Ramos (cell line): ENCODE measurements at regions not wholly inside any gene's neighbourhood (a gene's known extent, or its start where the extent isn't known, plus 50 kb on each side); places are given as distances from the start of the nearest gene placed in this dataset.

Experiments used
- in situ Hi-C: fragments of 300-500 bp; cut with MboI; formaldehyde crosslinking; loops from one replicate; pipeline ENCODE4 v1.14.3; 2022; ENCODE audit warnings: low sequenced_read_pairs; ENCODE audit not compliant: unreplicated experiment

DNA sequence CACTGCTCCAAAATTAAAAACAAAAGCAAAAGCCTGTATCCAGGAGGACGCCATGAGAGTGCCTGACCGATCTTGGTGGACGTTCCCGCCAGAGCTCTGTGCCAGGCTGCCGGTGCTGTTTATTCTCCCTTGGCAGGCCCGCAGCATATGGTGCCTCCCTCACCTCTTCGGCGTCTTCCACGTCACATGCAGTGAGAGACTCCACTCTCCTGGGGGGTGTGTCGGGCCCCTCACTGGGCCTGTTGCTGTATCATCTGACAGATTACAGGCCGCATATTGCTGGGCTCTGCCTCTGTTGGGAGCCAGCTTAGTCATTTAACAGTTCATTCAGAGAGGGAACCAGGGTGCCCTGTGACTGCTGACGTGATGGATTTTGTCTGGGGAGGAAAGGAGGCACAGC, 86.4 kb upstream of the ARRDC4 start:
- in situ Hi-C loops: no loop called here

DNA sequence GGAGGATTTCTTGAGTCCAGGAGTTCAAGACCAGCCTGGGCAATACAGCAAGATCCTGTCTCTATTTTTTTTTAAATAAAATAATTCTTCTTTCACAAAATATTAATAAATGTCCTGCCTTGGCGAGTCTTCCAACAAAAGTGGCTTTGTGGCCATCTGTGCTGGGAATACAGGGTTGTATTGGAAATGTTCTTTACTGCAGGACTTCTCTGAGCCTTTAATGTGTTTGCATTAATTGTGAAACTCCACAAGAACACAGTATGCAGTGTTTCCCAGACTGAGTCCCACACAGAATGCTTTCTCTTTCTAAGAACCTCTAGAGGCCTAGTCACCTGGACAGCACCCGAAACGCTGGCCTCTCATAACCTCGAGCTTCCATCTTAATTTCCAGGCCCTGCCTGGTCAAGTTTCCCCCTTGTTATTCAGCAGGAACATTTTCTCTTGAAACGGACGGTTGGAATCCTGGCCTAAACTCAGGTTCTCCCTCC, 85.4 kb upstream of the ARRDC4 start:
- in situ Hi-C loops: no loop called here

DNA sequence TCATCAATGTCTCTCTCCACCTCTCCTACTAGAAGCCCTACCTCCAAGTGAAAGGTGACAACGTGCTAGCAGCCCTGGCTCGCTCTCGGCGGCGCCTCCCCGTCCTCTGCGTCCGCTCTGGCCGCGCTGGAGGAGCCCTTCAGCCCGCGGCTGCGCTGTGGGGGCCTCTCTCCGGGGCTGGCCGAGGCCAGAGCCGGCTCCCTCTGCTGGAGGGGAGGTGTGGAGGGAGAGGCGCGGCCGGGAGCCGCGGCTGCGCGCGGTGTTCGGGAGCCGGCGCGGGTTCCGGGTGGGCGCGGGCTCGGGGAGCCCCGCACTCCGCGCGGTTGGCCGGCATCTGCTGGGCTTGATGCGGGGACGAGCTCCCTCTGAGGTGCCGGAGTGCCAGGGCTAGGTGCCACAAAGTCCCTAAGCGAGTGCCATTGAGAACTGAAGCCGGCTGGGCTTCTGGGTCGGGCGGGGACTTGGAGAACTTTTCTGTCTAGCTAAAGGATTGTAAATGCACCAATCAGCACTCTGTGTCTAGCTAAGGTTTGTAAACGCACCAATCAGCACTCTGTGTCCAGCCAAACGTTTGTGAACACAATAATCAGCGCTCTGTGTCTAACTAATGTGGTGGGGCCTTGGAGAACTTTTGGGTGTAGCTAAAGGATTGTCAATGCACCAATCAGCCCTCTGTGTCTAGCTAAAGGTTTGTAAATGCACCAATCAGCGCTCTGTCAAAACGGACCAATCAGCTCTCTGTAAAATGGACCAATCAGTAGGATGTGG, 84.8 kb upstream of the ARRDC4 start:
- in situ Hi-C loops: no loop called here

DNA sequence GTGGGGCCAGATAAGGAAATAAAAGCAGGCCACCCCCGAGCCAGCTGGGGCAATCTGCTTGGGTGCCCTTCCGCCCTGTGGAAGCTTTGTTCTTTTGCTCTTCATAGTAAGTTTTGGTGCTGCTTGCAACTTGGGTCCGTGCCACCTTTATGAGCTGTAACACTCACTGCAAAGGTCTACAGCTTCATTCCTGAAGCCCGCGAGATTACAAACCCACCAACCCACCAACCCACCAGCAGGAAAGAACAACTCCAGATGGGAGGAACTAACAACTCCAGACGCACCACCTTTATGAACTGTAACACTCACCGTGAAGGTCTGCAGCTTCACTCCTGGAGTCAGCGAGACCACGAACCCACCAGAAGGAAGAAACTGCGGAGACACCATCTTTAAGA, 84.2 kb upstream of the ARRDC4 start:
- in situ Hi-C loops: no loop called here

DNA sequence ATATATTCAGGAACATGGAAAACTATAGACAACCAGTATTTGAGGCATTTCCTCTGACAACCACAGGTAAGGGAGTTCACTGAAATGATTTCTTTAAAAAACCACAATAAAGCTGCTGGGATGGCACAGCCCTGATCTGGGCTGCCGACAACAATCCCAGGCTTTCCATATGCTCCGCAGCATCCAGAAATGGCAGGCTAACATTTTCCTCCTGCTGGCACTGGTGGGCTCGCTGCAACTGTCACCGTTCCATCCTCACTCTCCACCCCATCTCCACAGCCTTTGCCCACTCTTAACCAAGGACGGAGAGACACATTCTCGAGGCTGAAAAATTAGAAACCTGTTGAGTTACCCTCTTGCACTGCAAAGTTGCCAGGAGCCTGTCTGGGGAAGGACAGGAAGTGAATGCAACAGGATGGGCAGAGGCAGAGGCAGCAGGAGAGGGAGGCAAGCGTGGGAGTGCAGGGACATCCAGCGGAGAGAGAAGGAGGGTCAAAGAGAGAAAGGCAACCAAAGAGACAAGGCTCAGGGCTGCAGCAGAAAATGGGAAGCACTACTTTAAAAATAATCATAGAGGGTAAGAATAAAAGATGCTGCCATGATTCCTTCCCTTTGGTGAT, 79.0 kb upstream of the ARRDC4 start:
- in situ Hi-C loops: no loop called here

DNA sequence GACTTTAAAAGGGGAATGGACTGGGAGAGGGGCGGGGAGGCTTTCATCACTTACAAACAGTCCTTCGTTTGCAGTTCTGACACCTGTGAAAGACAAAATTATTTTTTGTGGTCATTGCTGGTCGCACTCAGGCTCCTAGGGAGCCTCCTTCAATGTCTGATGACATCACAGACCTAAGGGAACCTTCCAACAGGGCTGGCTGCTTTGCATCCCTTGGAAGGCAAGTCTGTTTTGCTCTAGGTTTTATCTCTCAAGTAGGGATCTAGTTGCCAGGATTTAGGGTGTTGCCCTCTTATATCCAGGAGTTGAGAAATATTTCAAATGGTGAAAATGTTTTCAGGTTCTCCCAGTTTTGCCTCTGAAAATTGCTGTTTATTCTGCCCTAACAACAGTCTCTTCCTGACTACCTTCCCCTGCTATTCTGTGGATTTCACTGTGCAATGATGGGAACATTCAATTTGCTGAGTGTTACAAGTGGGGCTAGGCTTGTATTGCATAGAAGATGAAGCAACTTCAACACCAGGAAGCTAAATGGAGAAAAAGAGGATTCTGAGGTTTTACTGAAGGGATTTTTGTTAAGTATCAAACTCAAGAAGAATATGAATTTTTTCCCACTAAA, 75.9 kb upstream of the ARRDC4 start:
- in situ Hi-C loops: no loop called here

DNA sequence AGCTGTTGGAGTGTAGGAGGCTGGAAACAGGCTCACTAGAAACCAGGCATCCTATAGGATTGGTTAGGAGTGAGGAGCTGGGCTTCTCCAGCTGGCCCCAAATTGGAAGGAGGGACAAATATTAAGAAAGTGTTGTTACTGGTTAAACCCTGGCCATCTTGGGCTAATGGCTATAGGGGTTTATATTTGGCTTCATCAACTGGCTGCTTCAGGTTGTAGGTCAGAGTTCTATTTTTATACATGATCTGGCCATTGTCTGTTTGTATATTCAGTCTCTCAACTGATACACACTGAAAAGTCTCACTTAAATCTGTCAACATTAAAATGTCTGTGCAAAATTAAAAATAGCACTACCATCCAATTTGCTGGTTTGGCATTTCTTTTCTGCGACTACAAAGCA, 70.2 kb upstream of the ARRDC4 start:
- in situ Hi-C loops: no loop called here

DNA sequence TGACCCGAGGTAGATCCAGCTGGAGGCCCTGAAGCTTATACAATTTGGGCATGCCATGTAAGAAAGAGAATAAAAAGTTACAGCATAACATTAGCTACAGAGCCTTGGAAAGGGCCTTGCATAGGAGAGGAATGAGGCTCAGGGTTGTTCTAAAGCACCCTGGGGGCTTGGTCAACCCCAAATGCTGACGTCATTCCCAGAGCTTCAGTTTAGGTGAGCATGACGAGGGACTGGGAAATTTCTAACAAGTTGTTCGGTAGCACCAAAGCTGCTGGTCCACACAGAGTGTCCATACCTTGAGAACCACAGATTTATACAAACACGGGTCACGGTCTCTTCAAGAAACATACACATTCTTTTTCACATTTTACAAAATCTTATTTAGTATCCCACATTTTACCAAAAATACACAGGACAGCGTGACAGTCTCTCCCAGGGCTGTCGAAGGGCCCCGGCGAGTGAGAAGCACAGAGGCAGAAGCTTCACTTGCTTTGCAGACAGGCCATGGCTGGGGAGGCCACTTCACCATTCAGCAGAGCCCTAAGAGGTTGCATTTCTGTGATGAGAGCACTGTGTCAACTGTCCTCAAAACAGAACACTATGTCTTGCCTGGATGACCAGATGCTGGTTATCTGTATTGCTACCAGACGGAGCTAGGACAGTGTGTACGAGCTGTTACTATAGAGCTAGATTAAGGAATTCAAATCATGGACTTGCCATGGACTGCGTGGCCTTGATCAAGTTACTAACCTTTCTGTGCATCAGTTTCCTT, 68.2 kb upstream of the ARRDC4 start:
- in situ Hi-C loops: no loop called here

DNA sequence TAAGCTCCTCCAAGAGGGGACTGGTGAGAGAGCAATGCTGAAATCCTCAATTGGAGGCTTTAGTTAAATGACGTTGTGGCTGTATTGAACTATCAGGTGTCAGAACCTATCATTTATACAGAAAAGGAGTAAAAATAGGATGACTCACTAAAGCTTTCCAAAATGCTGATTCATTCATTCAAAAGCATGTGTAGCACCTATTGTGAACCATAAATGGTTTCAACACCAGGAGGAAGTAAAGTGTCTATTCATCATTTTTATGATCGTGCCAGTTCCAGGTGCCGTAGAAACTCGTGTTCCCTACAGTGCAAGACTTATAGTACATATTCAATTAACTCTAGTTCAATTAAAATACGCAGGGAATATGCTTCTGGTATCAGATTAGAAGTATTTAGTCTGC, 66.5 kb upstream of the ARRDC4 start:
- in situ Hi-C loops: no loop called here

DNA sequence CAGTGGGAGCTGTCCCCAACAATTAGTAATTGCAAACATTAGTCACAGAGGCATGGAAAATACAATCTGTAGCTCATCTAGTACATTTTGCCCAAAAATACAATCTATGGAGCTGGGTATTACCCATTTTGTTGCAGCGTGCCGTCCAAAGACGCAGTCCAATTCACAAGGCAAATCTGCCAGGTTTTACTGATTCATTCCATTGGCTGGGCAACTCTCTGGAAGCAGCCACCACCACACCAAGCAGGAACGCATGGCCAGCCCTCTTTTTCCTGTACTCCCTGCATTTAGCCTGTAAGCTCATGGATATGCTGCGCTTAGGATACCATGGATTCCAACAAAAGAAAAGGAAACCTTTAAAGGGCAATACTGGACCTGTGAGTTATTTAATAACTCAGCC, 60.5 kb upstream of the ARRDC4 start:
- in situ Hi-C loops: loop anchor here (25.0 kb wide), 1 partner anchor 387 kb away; no protein-coding TSS in a partner anchor

DNA sequence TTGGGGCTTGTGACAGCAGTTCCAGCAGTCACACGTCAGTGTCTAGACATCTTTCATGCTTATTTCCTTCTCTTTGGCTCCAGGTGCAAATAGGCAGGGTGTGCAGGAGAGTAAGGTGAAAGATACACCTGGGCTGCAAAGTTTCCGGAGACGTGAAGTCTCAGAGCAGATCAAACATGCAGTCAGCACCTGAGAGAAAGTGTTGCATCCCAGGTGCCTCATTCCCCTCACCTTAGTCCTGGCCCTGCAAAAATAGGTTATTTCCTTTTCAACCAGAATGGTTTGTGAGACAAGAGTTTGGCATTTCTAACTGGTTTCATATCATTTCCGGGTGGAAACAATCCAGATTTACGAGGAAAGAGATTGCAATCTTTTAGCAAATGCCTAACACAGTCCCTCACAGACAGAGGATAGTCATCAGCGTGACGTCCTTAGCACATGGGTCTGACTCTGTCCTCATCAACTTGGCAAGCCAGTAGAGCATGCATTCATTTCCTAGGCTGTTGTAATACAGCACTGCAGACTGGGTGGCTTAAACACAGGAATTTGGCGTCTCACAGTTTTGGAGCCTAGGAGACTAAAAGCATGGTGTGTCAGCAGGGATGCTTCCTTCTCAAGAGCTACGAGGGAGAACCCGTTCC, 58.2 kb upstream of the ARRDC4 start:
- in situ Hi-C loops: loop anchor here (25.0 kb wide), 1 partner anchor 385 kb away; no protein-coding TSS in a partner anchor

DNA sequence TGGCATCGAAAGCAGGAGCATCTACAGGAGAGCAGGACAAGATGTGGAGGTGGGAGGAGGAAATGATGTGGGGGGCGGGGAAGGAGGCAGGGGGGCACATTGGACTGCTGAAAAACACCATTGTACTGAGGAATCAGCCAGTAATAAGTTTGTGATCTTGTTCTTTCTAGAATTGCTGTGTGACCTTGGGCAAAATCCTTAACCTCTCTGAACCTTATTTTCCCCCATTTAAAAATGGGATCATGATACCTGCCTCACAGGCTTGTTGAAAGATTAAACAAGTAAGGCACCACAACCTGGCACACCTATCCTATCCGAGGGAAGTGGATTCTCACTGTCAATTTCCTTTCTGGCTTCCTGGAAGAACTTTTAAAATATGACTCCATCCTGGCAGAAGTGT, 56.9 kb upstream of the ARRDC4 start:
- in situ Hi-C loops: loop anchor here (25.0 kb wide), 1 partner anchor 384 kb away; no protein-coding TSS in a partner anchor

DNA sequence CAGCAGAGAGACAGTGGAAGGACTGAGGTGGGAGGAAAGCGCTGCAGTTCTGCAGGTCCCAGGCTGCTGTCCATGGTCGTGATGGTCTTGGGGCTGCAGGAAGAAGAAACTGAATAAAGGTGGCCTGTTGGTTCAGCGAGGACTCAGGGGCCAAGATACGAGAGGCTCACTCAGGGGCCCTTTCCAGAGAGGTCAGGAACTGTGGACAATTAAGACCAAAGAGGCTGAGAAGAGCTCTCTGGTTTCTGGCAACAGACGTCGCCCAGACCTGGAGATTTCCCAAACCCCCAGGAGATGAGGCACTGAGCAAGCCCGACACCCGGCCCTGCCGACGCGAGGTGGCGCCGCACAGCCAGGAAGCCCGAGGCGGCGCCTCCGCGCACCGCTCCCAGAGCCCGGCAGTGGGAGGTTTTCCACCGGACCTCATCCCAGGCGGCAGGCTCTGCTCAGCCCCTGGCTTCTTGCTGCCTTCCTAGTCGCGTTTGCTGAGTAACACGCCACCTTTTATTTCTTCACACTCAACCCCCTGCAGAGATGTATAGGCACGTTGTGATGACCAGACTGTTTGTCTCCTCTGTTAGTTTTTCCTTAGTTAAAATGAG, 56.4 kb upstream of the ARRDC4 start:
- in situ Hi-C loops: loop anchor here (25.0 kb wide), 1 partner anchor 383 kb away; no protein-coding TSS in a partner anchor

DNA sequence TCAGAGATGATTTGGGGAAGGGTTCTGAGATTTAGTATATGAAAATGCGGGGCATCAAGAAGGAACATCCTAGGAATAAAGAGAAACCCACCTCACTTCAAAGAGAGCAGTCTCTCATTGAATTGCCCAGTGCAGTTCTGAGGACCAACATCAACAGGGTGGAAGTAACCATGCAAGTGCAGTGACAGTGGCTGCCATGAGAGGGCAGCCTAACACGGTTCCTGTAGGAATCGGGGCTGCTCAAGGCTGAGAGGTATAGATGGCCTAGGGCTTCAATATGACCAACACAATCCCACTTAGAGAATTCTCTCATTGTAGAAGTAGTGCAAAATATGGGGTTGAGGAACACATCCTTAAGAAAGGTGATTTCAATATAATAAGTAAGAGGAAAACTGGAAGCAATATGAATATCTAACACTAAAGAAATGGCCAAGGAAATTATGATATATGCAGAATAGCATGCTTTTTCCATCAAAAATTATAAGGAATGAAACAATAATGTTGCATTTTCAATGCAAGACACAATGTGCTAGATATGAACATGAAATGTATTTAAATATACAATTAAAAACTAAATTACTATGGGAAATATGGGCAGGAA, 51.1 kb upstream of the ARRDC4 start:
- in situ Hi-C loops: loop anchor here (25.0 kb wide), 1 partner anchor 378 kb away; no protein-coding TSS in a partner anchor
